ENCODE measurements at regions not wholly inside any gene's neighbourhood (a gene's known extent, or its start where the extent isn't known, plus 50 kb on each side); places are given as distances from the start of the nearest gene placed in this dataset.

GRCh38 chr6:19309661-19310060, 527.5 kb upstream of the ID4 start:
- no peak overlapping the region for H3K4me3 ChIP-seq (ENCODE audit: low read depth, low read length)
- H3K27me3 ChIP-seq (ENCODE audit: control insufficient read depth, insufficient read depth, low read length) = no peaks in the 10 kb centered on the region
- DNase-seq = no peak
- no peak overlapping the region for H3K27ac ChIP-seq (ENCODE audit: insufficient read depth, low read length, poor library complexity, severe bottlenecking)
- Mint-ChIP-seq H3K27ac (no peak overlapping the region), H3K27me3 (no peaks in the 10 kb centered on the region), H3K4me1 (no peaks in the 10 kb centered on the region), H3K9me3 (peaks cover 0 to 32% (median 12%) of the 10 kb centered on the region in 7 donors), H3K36me3 (no peaks in the 10 kb centered on the region), H3K4me3 (no peak overlapping the region)
- H3K9me3 ChIP-seq (ENCODE audit: control insufficient read depth in 2 of 2, low read length in 2 of 2) = peaks cover 0 to 2% of the 10 kb centered on the region in 2 experiments
- no peak for ATAC-seq (ENCODE audit: low read depth in 2 of 2)
- H3K4me1 ChIP-seq (ENCODE audit: control insufficient read depth, insufficient read depth, low read length, poor library complexity, severe bottlenecking) = no peaks in the 10 kb centered on the region
- H3K36me3 ChIP-seq (ENCODE audit: control insufficient read depth, insufficient read depth, low read length) = no peaks in the 10 kb centered on the region

GRCh38 chr6:19311786-19312185, 525.4 kb upstream of the ID4 start:
- H3K4me3 ChIP-seq (ENCODE audit: low read depth, low read length) = no peak overlapping the region
- H3K9me3 ChIP-seq (ENCODE audit: control insufficient read depth in 2 of 2, low read length in 2 of 2) = peaks cover 0 to 2% of the 10 kb centered on the region in 2 experiments
- Mint-ChIP-seq H3K4me3 (no peak overlapping the region), H3K27me3 (no peaks in the 10 kb centered on the region), H3K4me1 (no peaks in the 10 kb centered on the region), H3K27ac (no peak overlapping the region), H3K9me3 (peaks cover 0 to 31% (median 12%) of the 10 kb centered on the region in 7 donors), H3K36me3 (no peaks in the 10 kb centered on the region)
- H3K27me3 ChIP-seq (ENCODE audit: control insufficient read depth, insufficient read depth, low read length) = no peaks in the 10 kb centered on the region
- ATAC-seq (ENCODE audit: low read depth in 2 of 2) = no peak
- DNase-seq = no peak
- H3K36me3 ChIP-seq (ENCODE audit: control insufficient read depth, insufficient read depth, low read length) = no peaks in the 10 kb centered on the region
- H3K4me1 ChIP-seq (ENCODE audit: control insufficient read depth, insufficient read depth, low read length, poor library complexity, severe bottlenecking) = no peaks in the 10 kb centered on the region
- H3K27ac ChIP-seq (ENCODE audit: insufficient read depth, low read length, poor library complexity, severe bottlenecking) = no peak overlapping the region

GRCh38 chr6:19312241-19312978, 524.8 kb upstream of the ID4 start:
- Histone ChIP-seq H3K4me1 (ENCODE audit: control insufficient read depth, insufficient read depth, low read length, poor library complexity, severe bottlenecking) (no peaks in the 10 kb centered on the region), H3K4me3 (ENCODE audit: low read depth, low read length) (no peak overlapping the region), H3K9me3 (ENCODE audit: control insufficient read depth in 2 of 2, low read length in 2 of 2) (peaks cover 0 to 2% of the 10 kb centered on the region in 2 experiments), H3K36me3 (ENCODE audit: control insufficient read depth, insufficient read depth, low read length) (no peaks in the 10 kb centered on the region), H3K27ac (ENCODE audit: insufficient read depth, low read length, poor library complexity, severe bottlenecking) (no peak overlapping the region), H3K27me3 (ENCODE audit: control insufficient read depth, insufficient read depth, low read length) (no peaks in the 10 kb centered on the region)
- peaks cover 0 to 31% (median 12%) of the 10 kb centered on the region in 7 donors for H3K9me3 Mint-ChIP-seq
- H3K27me3 Mint-ChIP-seq = no peaks in the 10 kb centered on the region
- no peak overlapping the region for H3K27ac Mint-ChIP-seq
- H3K4me1 Mint-ChIP-seq = no peaks in the 10 kb centered on the region
- no peaks in the 10 kb centered on the region for H3K36me3 Mint-ChIP-seq
- H3K4me3 Mint-ChIP-seq = no peak overlapping the region
- no peak for DNase-seq
- no peak for ATAC-seq (ENCODE audit: low read depth in 2 of 2)

- no peaks in the 10 kb centered on the region for H3K9me3 ChIP-seq (ENCODE audit: control insufficient read depth in 2 of 2, low read length in 2 of 2)
- ATAC-seq (ENCODE audit: low read depth in 2 of 2) (no peak), DNase-seq (no peak)
- H3K4me1 Mint-ChIP-seq = no peaks in the 10 kb centered on the region
- H3K9me3 Mint-ChIP-seq = peaks cover 2 to 17% (median 6%) of the 10 kb centered on the region in 7 donors
- H3K4me3 ChIP-seq (ENCODE audit: low read depth, low read length) = no peak overlapping the region
- H3K27ac ChIP-seq (ENCODE audit: insufficient read depth, low read length, poor library complexity, severe bottlenecking) = no peak overlapping the region
- no peak overlapping the region for H3K4me3 Mint-ChIP-seq
- no peaks in the 10 kb centered on the region for H3K36me3 Mint-ChIP-seq
- no peaks in the 10 kb centered on the region for H3K4me1 ChIP-seq (ENCODE audit: control insufficient read depth, insufficient read depth, low read length, poor library complexity, severe bottlenecking)
- H3K27me3 ChIP-seq (ENCODE audit: control insufficient read depth, insufficient read depth, low read length) = no peaks in the 10 kb centered on the region
- no peak overlapping the region for H3K27ac Mint-ChIP-seq
- H3K36me3 ChIP-seq (ENCODE audit: control insufficient read depth, insufficient read depth, low read length) = no peaks in the 10 kb centered on the region
- no peaks in the 10 kb centered on the region for H3K27me3 Mint-ChIP-seq
These were observed 519.7 kb upstream of the ID4 start for GRCh38 chr6:19317431-19317986.

- Histone ChIP-seq H3K9me3 (ENCODE audit: control insufficient read depth in 2 of 2, low read length in 2 of 2) (no peaks in the 10 kb centered on the region), H3K36me3 (ENCODE audit: control insufficient read depth, insufficient read depth, low read length) (no peaks in the 10 kb centered on the region), H3K4me3 (ENCODE audit: low read depth, low read length) (no peak overlapping the region), H3K4me1 (ENCODE audit: control insufficient read depth, insufficient read depth, low read length, poor library complexity, severe bottlenecking) (no peaks in the 10 kb centered on the region), H3K27me3 (ENCODE audit: control insufficient read depth, insufficient read depth, low read length) (no peaks in the 10 kb centered on the region), H3K27ac (ENCODE audit: insufficient read depth, low read length, poor library complexity, severe bottlenecking) (no peak overlapping the region)
- H3K9me3 Mint-ChIP-seq = peaks cover 2 to 10% (median 4%) of the 10 kb centered on the region in 7 donors
- no peaks in the 10 kb centered on the region for H3K27me3 Mint-ChIP-seq
- H3K36me3 Mint-ChIP-seq = no peaks in the 10 kb centered on the region
- no peak for ATAC-seq (ENCODE audit: low read depth in 2 of 2)
- H3K27ac Mint-ChIP-seq = no peak overlapping the region
- H3K4me3 Mint-ChIP-seq = no peak overlapping the region
- no peak for DNase-seq
- H3K4me1 Mint-ChIP-seq = no peaks in the 10 kb centered on the region
These were observed 518.2 kb upstream of the ID4 start for GRCh38 chr6:19319005-19319404.

GRCh38 chr6:19320111-19320581, 517.0 kb upstream of the ID4 start:
- Histone ChIP-seq H3K27me3 (ENCODE audit: control insufficient read depth, insufficient read depth, low read length) (no peaks in the 10 kb centered on the region), H3K4me3 (ENCODE audit: low read depth, low read length) (no peak overlapping the region), H3K4me1 (ENCODE audit: control insufficient read depth, insufficient read depth, low read length, poor library complexity, severe bottlenecking) (no peaks in the 10 kb centered on the region), H3K27ac (ENCODE audit: insufficient read depth, low read length, poor library complexity, severe bottlenecking) (no peak overlapping the region), H3K36me3 (ENCODE audit: control insufficient read depth, insufficient read depth, low read length) (no peaks in the 10 kb centered on the region), H3K9me3 (ENCODE audit: control insufficient read depth in 2 of 2, low read length in 2 of 2) (no peaks in the 10 kb centered on the region)
- H3K27me3 Mint-ChIP-seq = no peaks in the 10 kb centered on the region
- no peak for ATAC-seq (ENCODE audit: low read depth in 2 of 2)
- H3K27ac Mint-ChIP-seq = no peak overlapping the region
- H3K36me3 Mint-ChIP-seq = no peaks in the 10 kb centered on the region
- H3K4me1 Mint-ChIP-seq = no peaks in the 10 kb centered on the region
- DNase-seq = no peak
- H3K9me3 Mint-ChIP-seq = peaks cover 2 to 8% (median 4%) of the 10 kb centered on the region in 7 donors
- H3K4me3 Mint-ChIP-seq = no peak overlapping the region

GRCh38 chr6:19322691-19323485, 514.3 kb upstream of the ID4 start:
- H3K9me3 ChIP-seq (ENCODE audit: control insufficient read depth in 2 of 2, low read length in 2 of 2) = no peaks in the 10 kb centered on the region
- no peaks in the 10 kb centered on the region for H3K36me3 Mint-ChIP-seq
- no peaks in the 10 kb centered on the region for H3K27me3 Mint-ChIP-seq
- DNase-seq = no peak
- H3K4me3 ChIP-seq (ENCODE audit: low read depth, low read length) = no peak overlapping the region
- no peak for ATAC-seq (ENCODE audit: low read depth in 2 of 2)
- H3K27ac Mint-ChIP-seq = no peak overlapping the region
- no peak overlapping the region for H3K4me3 Mint-ChIP-seq
- H3K27ac ChIP-seq (ENCODE audit: insufficient read depth, low read length, poor library complexity, severe bottlenecking) = no peak overlapping the region
- no peaks in the 10 kb centered on the region for H3K36me3 ChIP-seq (ENCODE audit: control insufficient read depth, insufficient read depth, low read length)
- no peaks in the 10 kb centered on the region for H3K27me3 ChIP-seq (ENCODE audit: control insufficient read depth, insufficient read depth, low read length)
- no peaks in the 10 kb centered on the region for H3K4me1 ChIP-seq (ENCODE audit: control insufficient read depth, insufficient read depth, low read length, poor library complexity, severe bottlenecking)
- H3K4me1 Mint-ChIP-seq = no peaks in the 10 kb centered on the region
- peaks cover 0 to 8% (median 4%) of the 10 kb centered on the region in 7 donors for H3K9me3 Mint-ChIP-seq

All from CD4-positive, CD25-positive, alpha-beta regulatory T cell (primary cell).